GM18951 (cell line): ENCODE measurements at regions not wholly inside any gene's neighbourhood (a gene's known extent, or its start where the extent isn't known, plus 50 kb on each side); places are given as distances from the start of the nearest gene placed in this dataset.

Source experiments
- POLR2A ChIP-seq: IDR thresholded peaks from 4 replicates; pipeline ENCODE4 v1.6.1; 2011; ENCODE audit warnings: mild to moderate bottlenecking; ENCODE audit not compliant: insufficient read length, insufficient read depth; ENCODE audit errors: extremely low read depth
- in situ Hi-C: fragments of 300-500 bp; cut with MboI; formaldehyde crosslinking; loops from one replicate; pipeline ENCODE4 v1.12.0; 2022; ENCODE audit warnings: low sequenced_read_pairs, mixed read lengths, inconsistent platforms; ENCODE audit not compliant: unreplicated experiment

GRCh38 chr1:43044572-43045361 is 86.1 kb upstream of the SLC2A1 start:
- in situ Hi-C loops = no loop called here
- no peak for TF ChIP-seq POLR2A

GRCh38 chr1:43043695-43044094 is 85.0 kb upstream of the SLC2A1 start:
- no peak for TF ChIP-seq POLR2A
- in situ Hi-C loops = no loop called here

GRCh38 chr1:43042773-43043457 is 84.2 kb upstream of the SLC2A1 start:
- TF ChIP-seq POLR2A = no peak
- in situ Hi-C loops = no loop called here

- TF ChIP-seq POLR2A = no peak
- in situ Hi-C loops = no loop called here
These were observed 83.5 kb upstream of the SLC2A1 start for GRCh38 chr1:43042127-43042526.

GRCh38 chr1:43041591-43041990 is 82.9 kb upstream of the SLC2A1 start:
- TF ChIP-seq POLR2A = no peak
- in situ Hi-C loops = no loop called here

GRCh38 chr1:43039228-43040055 is 80.8 kb upstream of the SLC2A1 start:
- in situ Hi-C loops = no loop called here

GRCh38 chr1:43038232-43038935 is 79.7 kb upstream of the SLC2A1 start:
- in situ Hi-C loops = no loop called here
- TF ChIP-seq POLR2A = no peak

More at GRCh38 chr1:43039228-43040055, 80.8 kb upstream of the SLC2A1 start:
- TF ChIP-seq POLR2A = no peak

GRCh38 chr1:43037466-43037865 is 78.8 kb upstream of the SLC2A1 start:
- no peak for TF ChIP-seq POLR2A
- in situ Hi-C loops = no loop called here

- TF ChIP-seq POLR2A = no peak
- in situ Hi-C loops = no loop called here
These were observed 78.3 kb upstream of the SLC2A1 start for GRCh38 chr1:43036932-43037331.

- in situ Hi-C loops = no loop called here
- no peak for TF ChIP-seq POLR2A
These were observed 77.4 kb upstream of the SLC2A1 start for GRCh38 chr1:43035821-43036741.

- no peak for TF ChIP-seq POLR2A
- in situ Hi-C loops = no loop called here
These were observed 76.1 kb upstream of the SLC2A1 start for GRCh38 chr1:43034778-43035177.

GRCh38 chr1:43034195-43034658 is 75.6 kb upstream of the SLC2A1 start:
- in situ Hi-C loops = no loop called here

More at GRCh38 chr1:43034195-43034658, 75.6 kb upstream of the SLC2A1 start:
- no peak for TF ChIP-seq POLR2A
